ENCODE measurements at regions not wholly inside any gene's neighbourhood (a gene's known extent, or its start where the extent isn't known, plus 50 kb on each side); places are given as distances from the start of the nearest gene placed in this dataset.
"Not testable (repeated sequence)": the region's sequence is repeated elsewhere in the genome, so short reads cannot be mapped to it uniquely, and the experiment has no call there.

DNA sequence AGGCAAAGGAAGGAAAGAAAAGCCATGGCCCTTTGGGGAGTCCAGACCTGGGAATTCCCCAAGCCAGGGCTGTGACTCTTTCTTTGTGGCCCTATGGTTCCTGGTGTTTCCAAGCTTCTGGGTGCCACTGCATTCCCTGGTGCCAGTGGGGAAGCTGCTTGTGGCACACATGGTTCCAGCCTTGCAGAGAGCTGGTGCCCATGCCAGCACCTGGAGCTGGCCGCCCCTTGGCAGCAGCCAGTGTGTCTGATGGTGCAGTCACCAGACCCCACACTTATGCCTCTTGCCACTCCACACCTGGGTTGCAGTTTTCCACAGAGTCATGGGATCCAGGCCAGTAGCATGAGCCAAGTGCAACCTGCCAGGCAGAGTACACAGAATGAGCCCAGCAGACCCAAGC is 1495.3 kb upstream of the NUDT12 start:
- DNase-seq: no peak

DNA sequence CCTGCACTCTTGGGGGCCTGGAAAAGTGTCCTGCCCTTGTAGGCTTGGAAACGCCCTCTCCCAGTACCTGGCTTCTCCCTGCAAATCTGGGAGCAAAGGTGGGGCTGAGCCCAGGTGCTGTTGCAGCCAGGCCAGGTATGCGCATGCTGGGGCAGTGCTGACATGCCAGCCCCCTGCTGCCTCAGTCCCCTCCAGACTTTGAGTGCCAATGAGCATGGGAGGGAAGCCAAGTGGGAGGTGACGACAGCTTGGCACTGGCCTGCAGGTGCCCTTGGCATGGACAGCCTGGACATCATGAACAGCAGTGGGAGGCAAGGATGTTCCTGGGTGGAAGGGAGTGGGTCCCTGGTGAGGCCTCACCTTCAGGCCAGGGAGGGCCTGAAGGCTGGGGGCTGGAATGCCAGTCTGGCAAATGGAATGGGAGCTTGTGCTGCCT is 1494.4 kb upstream of the NUDT12 start:
- no peak for DNase-seq

DNA sequence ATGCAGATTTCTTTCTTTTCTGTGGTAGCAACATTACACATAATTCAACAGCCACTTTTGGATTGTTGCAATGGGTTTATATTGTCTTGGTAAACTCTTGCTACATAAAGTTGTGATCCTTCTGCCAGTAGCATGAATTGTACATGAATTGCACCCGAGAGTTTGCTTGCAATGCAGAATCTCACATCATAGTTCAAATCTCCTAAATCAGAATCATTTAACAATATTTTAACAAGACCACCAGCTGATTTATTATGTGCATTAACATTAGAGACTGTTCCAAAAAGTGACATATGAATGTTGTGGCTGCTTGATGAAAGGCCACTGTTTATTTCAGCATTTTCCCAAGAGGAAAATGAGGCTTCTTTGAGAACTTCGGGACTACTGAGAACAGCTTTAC is 1491.8 kb upstream of the NUDT12 start:
- no peak for DNase-seq

GRCh38 chr5:105042623-105043022 is 1480.0 kb upstream of the NUDT12 start:
- DNase-seq: no peak

DNA sequence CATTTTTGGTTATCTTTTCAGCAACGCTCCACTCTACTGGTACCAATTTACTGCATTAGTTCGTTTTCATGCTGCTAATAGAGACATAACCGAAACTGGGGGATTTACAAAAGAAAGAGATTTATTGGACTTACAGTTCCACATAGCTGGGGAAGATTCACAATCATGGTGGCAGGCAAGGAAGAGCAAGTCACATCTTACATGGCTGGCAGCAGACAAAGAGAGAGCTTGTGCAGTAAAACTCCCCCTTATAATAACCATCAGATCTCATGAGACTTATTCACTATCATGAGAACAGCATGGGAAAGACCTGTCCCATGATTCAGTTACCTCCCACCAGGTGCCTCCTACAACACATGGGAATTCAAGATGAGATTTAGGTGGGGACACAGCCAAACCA is 1474.2 kb upstream of the NUDT12 start:
- DNase-seq: not testable (repeated sequence)

- no peak for DNase-seq
Observed at GRCh38 chr5:105034401-105034763, 1471.8 kb upstream of the NUDT12 start.

DNA sequence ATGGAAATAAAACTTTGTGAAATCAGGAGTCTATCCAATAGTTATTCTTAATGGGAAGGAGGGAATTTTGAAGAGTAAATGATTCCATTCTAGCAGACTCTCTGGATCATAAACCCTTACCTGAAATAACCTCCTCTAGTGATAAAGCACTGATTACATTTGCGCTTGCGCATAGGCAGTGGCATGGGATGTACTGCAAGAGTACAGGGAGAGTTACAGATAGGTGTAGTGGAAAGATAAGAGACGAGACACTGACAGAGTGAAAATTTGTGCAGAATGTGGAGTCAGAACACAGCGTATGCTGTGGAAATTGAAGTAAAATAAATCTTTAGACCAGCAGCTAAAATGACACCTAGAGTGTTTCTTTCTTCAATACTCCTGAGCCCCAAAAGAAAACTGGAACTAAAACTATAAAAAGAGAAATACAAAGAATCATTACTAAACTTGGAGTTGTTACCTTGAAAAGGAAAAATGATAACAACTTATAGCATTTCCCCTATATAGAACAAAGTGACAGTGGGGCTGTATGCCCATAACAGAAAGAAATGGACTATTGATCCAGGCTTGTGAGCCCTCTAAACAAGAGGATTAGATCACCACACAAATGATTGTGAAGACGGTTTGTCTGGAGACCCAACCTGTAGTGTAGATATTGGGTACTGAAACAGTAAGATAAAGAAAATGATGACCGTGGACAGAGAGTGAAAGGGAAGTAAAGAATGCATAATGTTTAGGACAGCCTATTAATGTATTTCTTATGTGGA is 1471.2 kb upstream of the NUDT12 start:
- no peak for DNase-seq

DNA sequence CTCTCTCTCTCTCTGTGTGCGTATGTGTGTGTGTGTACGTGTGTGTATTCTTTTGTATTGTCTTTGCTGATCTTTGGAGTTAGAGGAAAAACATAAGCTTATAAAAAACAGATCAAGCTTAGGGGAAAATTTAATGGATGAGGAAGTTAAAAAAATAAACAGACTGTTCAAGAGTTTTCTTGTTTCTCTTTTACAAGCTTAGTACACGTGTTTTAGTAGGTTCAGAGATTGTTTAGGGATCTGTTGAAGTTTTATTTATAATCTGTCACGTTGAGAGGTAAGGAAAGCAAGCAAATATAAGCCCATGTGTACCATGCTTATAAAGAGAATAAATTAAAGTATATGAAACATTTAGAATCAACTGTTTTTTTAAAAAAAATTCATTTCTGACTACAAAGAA is 1470.3 kb upstream of the NUDT12 start:
- DNase-seq: no peak

- DNase-seq: no peak
Observed at GRCh38 chr5:105030153-105030552, 1467.6 kb upstream of the NUDT12 start.

- DNase-seq: no peak
Observed at GRCh38 chr5:105015098-105015497, 1452.5 kb upstream of the NUDT12 start.

GRCh38 chr5:104998572-104998971 is 1436.0 kb upstream of the NUDT12 start:
- no peak for DNase-seq

DNA sequence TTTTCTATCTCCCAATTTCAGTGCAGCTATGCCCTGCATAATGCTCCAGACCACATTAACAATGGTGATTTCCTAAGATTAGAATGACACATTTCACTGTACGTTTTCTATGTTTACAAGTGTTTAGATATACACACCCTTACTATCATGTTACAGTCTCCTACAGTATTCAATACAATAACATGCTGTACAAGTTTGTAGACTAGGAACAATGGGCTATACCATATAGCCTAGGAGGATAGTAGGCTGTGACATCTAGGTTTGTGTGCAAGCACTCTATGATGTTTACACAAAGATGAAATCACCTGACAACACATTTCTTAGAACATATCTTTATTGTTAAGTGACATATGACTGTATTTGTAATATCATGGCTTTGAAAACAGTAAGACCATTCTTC is 1435.6 kb upstream of the NUDT12 start:
- no peak for DNase-seq

DNA sequence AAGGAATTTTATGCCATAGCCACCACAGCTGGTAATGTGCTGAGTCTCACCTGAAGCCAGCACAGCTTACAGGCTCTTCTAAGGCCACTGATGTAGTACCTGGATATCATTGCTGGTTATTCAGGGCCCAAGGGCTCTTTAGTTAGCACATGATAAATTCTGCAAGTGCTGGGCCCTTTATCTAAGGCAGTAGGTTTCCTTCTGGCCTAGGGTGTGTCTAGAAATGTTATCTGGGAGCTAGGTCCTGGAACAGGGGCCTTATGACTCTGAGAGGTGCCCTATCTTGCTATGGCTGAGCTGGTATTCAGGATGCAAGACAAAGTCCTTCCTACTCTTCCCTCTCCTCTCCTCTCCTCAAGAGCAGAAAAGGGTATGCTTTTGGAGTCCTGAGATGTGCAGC is 1424.5 kb upstream of the NUDT12 start:
- DNase-seq: no peak

DNA sequence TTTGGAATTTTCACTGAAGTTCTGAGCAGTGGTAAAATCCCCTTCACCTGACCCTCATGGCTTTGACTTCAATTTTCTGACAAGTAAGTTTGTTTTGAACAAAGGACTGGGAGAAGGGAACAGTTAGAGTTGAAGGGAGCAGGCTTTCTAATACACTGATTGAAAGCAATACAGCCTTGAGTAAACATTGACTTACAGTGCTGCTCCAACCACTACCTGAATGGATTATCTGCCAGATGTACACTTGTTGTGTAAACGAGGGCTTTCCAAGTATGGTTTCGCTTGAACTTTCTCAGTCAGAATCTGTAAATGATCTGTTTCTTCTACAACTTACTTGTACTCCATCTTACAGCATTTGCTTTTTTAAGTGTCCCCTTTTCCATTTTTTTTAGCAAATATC is 1414.9 kb upstream of the NUDT12 start:
- no peak for DNase-seq

DNA sequence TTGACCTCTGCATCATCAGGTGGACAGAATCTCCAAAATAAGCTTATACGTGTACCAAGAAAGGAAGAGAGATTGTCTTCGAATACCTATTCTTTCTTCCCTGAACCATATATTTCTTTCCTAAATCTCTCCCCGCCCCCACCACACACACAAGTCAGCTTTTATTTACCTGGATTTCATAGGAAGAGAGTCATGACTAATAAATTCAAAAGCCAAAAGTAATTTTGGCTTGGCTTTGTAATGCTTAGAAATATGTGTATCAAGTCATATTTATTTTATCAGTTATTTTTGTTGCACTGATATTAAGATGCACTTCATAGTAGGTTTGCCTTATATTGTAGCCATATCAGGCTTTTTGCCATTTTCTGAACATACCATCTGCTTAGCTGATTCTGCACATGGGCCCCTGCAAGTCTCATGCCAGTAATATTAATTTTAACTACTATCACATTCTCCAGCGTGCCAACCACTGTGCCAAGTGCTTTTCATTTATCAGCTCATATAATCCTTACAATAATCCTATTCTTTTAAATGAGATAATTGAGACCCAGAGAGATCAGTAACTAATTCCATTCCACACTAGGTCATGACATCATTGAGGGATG is 1405.3 kb upstream of the NUDT12 start:
- no peak for DNase-seq

DNA sequence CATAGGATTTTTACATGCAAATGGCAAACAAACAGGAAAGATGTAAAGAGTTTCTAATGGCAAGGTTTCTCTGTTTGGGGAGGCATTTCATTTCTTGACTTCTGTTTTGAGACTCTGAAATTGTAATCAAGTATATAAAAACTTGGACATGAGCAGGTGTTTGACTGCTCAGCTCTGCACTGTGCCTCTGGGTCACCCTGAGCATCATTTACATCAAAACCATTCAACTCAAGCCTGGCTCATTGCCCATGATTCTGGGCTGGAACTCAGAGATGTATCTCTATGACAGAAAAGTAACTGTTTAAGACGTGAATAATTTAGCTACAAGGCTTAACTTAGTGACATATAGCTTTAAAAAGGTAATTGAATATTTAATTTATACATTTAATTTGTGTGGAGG is 1402.4 kb upstream of the NUDT12 start:
- no peak for DNase-seq

DNA sequence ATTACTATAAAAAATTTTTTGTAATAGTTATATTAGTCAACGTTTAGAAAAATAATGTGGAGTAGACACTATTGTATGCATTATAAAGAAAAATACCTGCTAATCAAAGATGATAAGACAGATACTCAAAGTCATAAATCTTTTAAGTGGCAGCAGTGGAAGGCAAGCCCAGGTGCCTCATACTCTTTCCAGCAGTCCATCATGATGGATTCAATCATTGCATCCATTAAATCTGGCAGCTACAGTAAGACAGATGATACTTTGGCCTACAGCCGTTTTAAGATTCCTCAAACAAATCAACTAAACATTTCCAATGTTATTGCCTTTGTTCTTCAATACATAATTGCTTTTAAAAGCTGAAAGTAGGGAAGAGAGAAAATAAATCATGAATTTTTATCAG is 1392.9 kb upstream of the NUDT12 start:
- DNase-seq: no peak

GRCh38 chr5:104952876-104953275 is 1390.3 kb upstream of the NUDT12 start:
- no peak for DNase-seq

DNA sequence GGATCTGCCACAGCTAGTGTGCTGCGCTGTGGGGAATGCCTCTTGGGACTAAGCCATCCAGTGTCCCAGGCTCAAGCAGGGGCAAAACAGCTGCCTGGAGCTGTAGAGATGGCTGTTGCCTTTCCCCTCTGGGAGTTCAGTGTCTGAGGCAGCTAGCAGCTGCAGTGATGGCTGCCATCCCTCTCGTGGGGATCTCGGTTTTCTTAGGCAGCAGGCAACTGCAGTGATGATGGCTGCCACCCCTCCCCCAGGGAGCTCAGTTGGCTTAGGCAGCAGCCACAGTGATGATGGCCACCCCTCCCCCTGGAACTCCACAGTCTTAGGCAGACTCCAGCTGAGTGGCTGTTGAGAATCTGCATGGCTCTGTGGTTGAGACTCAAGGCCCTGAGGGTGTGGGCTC is 1389.2 kb upstream of the NUDT12 start:
- DNase-seq: no peak

GRCh38 chr5:104947076-104947475 is 1384.5 kb upstream of the NUDT12 start:
- no peak for DNase-seq

GRCh38 chr5:104942735-104943134 is 1380.1 kb upstream of the NUDT12 start:
- DNase-seq: no peak

DNA sequence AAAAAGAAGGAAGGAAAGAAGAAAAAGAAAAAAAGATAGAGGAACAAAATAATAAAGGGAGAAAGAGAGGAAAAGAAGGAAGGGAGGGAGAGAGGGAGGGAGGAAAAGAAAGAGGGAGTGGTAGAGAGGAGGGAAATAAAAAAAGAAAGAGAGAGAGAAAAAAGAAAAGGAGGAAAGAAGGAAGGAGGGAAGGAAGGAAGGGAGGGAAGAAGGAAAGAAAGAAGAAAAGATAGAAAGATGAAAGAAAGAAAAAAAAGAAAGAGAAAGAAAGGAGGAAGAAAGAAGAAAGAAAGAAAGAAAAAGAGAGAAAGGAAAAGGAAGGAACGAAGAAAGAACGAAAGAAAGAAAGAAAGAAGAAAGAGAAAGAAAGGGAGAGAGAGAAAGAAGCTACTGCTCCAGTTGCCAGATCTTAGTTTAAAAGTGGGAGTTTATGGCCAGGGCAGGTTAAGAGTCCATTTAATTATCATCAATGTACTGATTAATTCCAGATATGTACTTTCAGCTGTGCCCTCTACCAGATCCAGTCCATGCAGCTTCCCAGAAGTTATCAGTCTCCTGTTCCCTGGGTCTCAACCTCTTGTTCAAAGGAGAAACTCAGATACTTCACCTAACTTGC is 1378.5 kb upstream of the NUDT12 start:
- DNase-seq: no peak

- no peak for DNase-seq
Observed at GRCh38 chr5:104937598-104937997, 1375.0 kb upstream of the NUDT12 start.

DNA sequence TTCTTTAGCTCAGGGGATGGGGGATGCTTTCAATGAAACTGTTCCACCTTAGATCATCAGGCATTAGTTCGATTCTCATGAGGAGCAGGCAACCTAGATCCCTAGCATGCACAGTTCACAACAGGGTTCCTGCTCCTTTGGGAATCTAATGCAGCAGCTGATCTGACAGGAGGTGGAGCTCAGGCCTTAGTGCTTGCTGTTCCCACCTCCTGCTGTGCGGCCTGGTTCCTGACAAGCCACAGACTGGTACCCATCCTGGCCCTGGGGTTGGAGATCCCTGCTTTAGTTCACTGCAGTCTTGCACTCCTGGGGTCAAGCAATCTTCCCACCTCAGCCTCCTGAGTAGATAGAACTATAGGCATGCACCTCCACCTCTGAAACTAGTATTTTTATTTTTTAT is 1369.8 kb upstream of the NUDT12 start:
- DNase-seq: no peak
